ENCODE measurements at regions not wholly inside any gene's neighbourhood (a gene's known extent, or its start where the extent isn't known, plus 50 kb on each side); places are given as distances from the start of the nearest gene placed in this dataset.

DNA sequence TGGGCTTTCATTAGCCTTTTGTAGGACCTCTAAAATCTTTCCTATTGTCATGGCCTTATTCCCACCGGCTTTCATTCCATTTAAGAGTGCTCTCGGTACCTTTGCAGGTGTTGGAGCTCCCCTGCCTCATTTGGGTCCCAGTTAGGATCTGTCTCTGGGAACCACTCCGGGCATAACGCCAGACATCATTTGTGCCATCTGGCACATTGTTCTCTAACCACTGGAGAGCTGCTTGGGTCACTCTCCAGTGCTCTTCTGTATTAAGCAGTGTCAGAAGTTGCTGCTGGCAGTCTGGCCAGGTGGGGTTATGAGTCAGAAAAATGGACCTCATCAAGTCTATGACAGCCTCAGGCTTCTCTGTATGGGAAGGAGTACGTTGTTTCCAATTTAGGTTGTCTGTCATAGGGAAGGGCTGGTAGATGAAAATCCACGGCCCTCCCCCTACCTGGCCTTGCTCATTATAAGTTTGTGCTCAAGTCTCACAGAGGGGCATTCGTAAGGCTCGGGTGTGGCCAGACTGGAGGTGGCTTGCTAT is 62.9 kb upstream of the MOCS1 start:
- TF ChIP-seq, protein P1, sequence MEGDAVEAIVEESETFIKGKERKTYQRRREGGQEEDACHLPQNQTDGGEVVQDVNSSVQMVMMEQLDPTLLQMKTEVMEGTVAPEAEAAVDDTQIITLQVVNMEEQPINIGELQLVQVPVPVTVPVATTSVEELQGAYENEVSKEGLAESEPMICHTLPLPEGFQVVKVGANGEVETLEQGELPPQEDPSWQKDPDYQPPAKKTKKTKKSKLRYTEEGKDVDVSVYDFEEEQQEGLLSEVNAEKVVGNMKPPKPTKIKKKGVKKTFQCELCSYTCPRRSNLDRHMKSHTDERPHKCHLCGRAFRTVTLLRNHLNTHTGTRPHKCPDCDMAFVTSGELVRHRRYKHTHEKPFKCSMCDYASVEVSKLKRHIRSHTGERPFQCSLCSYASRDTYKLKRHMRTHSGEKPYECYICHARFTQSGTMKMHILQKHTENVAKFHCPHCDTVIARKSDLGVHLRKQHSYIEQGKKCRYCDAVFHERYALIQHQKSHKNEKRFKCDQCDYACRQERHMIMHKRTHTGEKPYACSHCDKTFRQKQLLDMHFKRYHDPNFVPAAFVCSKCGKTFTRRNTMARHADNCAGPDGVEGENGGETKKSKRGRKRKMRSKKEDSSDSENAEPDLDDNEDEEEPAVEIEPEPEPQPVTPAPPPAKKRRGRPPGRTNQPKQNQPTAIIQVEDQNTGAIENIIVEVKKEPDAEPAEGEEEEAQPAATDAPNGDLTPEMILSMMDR (IDR thresholded peaks at IDR 0.05; ENCODE audit: insufficient read depth, low read depth, low read length): no peak
- TF ChIP-seq EZH2 (IDR thresholded peaks at IDR 0.05; ENCODE audit: insufficient read depth, low read length): no peak

All from astrocyte (in vitro differentiated cells and primary cell).